NT2/D1 (cell line): ENCODE measurements at regions not wholly inside any gene's neighbourhood (a gene's known extent, or its start where the extent isn't known, plus 50 kb on each side); places are given as distances from the start of the nearest gene placed in this dataset.

Experiments
- DNase-seq: peaks from one replicate; pipeline ENCODE4 v3.0.0-alpha.2; 2011; ENCODE audit warnings: low read depth, low spot score
- H3K27me3 ChIP-seq: 2 replicates; pipeline ENCODE4 v1.6.0; 2011; ENCODE audit warnings: mild to moderate bottlenecking; ENCODE audit not compliant: insufficient read length, insufficient read depth
- H3K36me3 ChIP-seq: 2 replicates; pipeline ENCODE4 v1.6.1; 2011; ENCODE audit warnings: mild to moderate bottlenecking, low read length, mixed read lengths; ENCODE audit not compliant: insufficient read depth, insufficient read length
- H3K4me1 ChIP-seq: 2 replicates; pipeline ENCODE4 v1.5.1; 2011; ENCODE audit not compliant: insufficient read depth, insufficient read length
- H3K4me3 ChIP-seq: 2 replicates; pipeline ENCODE4 v1.5.1; 2011; ENCODE audit warnings: low read depth; ENCODE audit not compliant: insufficient read length
- H3K9ac ChIP-seq: 2 replicates; pipeline ENCODE4 v1.6.0; 2011; ENCODE audit warnings: low read depth; ENCODE audit not compliant: insufficient read length
- H3K9me3 ChIP-seq: 2 replicates; pipeline ENCODE4 v1.5.1; 2011; ENCODE audit warnings: mild to moderate bottlenecking, low read length; ENCODE audit not compliant: insufficient read depth
- SUZ12 ChIP-seq: IDR thresholded peaks from 2 replicates; pipeline ENCODE4 v1.6.1; 2011; ENCODE audit not compliant: insufficient read length, insufficient read depth; ENCODE audit errors: extremely low read depth
- YY1 ChIP-seq: IDR thresholded peaks from 2 replicates; pipeline ENCODE4 v1.6.1; 2011; ENCODE audit not compliant: insufficient read length, insufficient read depth
- ZNF274 ChIP-seq: IDR thresholded peaks from 2 replicates; pipeline ENCODE4 v1.6.1; 2011; ENCODE audit warnings: mild to moderate bottlenecking, low read depth, low read length

DNA sequence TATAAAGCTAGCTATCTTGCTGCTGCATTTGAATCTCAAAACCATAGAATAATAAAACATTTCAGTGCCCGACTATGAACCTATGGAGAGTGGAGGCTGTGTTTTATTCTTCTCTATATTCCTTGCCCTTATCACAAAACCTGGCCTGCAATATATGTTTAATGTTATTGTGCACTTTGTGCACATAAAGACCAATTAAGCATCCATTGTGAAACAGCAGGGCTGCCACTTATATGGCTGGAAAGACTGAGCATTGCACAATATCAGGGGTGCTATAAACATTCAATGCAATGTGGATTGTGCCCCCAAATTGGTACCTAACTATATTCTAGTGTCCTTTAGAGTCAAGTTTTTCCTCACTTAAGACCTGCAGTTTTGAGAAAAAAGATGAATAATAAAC lies 83.2 kb downstream of the RDH14 start:
- TF ChIP-seq SUZ12 (no peak), YY1 (no peak), ZNF274 (no peak)
- Histone ChIP-seq H3K36me3 (no peaks in the 10 kb centered on the region), H3K27me3 (no peaks in the 10 kb centered on the region), H3K4me1 (no peaks in the 10 kb centered on the region), H3K9ac (no peak overlapping the region), H3K4me3 (no peak overlapping the region), H3K9me3 (no peaks in the 10 kb centered on the region)
- DNase-seq = no peak

DNA sequence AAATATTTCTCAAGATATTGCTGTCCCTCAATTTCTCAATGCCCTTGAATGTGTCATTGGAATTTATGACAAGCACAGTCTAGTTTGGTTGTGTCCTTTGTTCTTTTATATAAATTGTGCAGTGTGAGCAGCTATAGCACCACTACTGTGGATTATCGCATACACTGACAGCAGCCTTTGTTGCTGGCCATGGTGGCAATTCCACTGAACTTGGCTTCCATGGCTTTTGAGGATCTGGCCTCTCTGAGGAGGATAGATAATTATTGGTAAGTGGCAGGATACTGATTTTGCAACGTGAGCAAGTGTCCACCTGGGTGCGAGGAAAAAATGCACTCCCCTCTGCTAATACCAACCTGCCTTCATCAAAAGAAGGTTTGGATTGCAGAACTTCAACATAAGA lies 84.0 kb downstream of the RDH14 start:
- no peaks in the 10 kb centered on the region for H3K27me3 ChIP-seq
- no peaks in the 10 kb centered on the region for H3K9me3 ChIP-seq
- H3K4me1 ChIP-seq = no peaks in the 10 kb centered on the region
- no peak for DNase-seq
- H3K9ac ChIP-seq = no peak overlapping the region
- no peak for TF ChIP-seq ZNF274
- no peak for TF ChIP-seq YY1
- TF ChIP-seq SUZ12 = no peak
- H3K4me3 ChIP-seq = no peak overlapping the region
- H3K36me3 ChIP-seq = no peaks in the 10 kb centered on the region

DNA sequence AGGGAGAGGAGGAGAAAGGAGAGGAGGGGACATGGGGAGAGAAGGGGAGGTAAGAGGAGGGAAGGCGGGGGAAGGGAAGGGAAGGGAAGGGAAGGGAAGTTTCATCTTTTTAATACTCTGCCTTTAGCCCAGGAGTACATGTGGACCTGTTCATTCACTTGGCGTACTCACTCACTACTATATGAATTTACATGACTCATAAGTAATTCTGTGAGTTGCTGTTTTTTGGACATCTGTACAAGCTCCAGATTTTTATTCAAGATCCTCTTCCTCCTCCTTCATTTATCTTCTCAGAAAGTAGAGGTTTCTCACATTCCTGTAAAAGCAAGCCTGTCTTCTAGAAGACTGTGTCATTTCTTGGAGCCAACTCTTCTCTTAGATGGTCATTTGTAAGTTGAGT lies 84.6 kb downstream of the RDH14 start:
- Histone ChIP-seq H3K36me3 (no peaks in the 10 kb centered on the region), H3K9ac (no peak overlapping the region), H3K27me3 (no peaks in the 10 kb centered on the region), H3K4me1 (no peaks in the 10 kb centered on the region), H3K4me3 (no peak overlapping the region), H3K9me3 (no peaks in the 10 kb centered on the region)
- TF ChIP-seq SUZ12 = no peak
- TF ChIP-seq ZNF274 = no peak
- TF ChIP-seq YY1 = no peak
- DNase-seq = no peak

DNA sequence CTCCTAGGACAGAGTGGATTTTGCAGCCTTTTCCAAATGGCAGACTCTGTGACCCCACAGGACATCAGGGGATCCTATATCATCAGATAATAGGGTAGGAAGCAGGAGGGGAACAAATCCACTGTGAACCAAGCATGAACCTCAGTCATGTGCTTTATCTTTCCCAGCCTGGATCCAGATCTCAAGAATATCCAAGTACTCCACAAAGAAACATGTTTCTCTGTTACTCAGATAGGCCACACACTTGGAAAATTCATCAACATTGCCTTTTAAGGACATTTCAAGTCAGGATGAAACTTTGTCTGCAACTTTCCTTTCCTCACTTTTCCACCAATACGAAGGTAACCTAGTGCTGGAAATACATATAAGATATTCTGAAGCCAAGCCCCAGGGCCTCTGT lies 85.8 kb downstream of the RDH14 start:
- no peak overlapping the region for H3K4me3 ChIP-seq
- no peaks in the 10 kb centered on the region for H3K27me3 ChIP-seq

DNA sequence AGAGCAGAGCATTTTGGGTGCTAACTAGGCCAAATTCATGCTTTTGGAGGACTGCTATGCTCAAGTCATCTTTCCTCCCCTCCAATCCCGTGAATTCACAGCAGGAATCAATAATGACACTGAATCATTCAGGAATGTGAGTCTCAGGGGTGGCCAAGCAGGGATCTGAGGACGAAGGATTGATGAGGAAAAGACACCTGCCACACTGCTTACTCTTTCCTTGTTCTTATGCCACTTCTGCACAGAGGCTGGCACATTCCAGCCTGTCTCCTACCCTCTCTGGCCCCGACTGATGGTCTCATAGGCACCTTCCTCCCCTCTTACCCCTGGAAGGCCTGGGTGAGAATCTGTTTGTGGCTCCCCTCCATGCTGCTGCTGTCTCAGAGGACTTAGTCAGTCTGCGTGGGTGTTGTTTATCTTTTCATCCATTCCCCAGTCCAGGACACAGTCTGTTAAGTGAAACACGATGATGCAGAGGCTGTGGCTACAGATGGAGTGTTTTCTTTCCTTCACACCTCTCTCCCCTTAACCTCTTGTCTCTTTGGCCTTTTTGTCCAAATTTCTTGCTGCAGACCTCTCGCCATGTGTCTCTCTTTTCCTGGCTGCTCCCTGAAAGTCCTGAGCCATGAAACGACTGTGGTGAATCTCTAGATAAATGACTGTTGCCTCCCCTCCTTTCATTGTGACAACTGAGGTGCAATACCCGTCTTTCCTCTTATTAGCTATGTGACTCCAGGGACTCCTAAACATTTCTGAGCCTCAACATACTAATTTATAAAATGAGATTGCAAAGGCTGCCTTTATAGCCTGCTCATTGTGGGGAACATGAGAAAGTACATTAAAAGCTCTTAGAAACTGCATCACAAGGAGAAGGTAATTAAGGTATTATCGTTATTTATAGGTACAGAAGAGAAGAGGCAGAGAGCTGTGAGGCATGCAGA lies 86.9 kb downstream of the RDH14 start:
- Histone ChIP-seq H3K9me3 (no peaks in the 10 kb centered on the region), H3K36me3 (no peaks in the 10 kb centered on the region), H3K9ac (no peak overlapping the region), H3K27me3 (no peaks in the 10 kb centered on the region), H3K4me1 (no peaks in the 10 kb centered on the region), H3K4me3 (no peak overlapping the region)
- TF ChIP-seq YY1 = no peak
- no peak for TF ChIP-seq SUZ12
- TF ChIP-seq ZNF274 = no peak
- DNase-seq = no peak

More for the DNA sequence above, 85.8 kb downstream of the RDH14 start:
- no peak for TF ChIP-seq ZNF274
- TF ChIP-seq YY1 = no peak
- TF ChIP-seq SUZ12 = no peak
- H3K9ac ChIP-seq = no peak overlapping the region
- no peaks in the 10 kb centered on the region for H3K4me1 ChIP-seq
- no peak for DNase-seq
- no peaks in the 10 kb centered on the region for H3K36me3 ChIP-seq
- no peaks in the 10 kb centered on the region for H3K9me3 ChIP-seq

DNA sequence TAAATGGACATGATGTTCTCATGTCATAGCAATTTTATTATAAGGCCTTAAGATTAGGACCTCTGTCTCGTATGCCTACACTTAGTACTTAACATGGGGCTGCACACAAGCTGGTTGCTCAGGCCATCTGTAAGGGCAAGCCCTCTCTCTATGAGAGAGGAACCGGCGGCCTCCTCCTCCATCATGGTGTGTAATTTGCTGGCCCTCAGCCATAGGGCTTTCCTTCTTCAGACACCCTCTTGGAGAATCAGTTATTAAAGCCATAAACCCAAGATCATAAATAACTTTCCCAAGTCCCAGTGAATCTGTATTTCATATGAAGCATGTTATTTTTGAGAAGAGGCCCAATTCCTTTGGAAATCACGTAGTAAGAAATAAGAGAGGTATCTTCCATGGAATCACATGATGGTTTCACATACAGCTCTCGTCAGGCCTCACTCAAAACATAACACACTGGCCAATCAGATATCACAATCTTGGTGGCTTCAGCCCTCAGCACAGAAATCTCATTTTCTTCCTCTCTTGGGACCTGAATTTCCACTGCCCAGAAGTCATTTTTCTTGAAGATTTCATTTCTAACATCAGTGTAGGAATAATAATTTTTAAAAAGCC lies 92.6 kb downstream of the RDH14 start:
- no peaks in the 10 kb centered on the region for H3K27me3 ChIP-seq
- no peaks in the 10 kb centered on the region for H3K4me1 ChIP-seq

DNA sequence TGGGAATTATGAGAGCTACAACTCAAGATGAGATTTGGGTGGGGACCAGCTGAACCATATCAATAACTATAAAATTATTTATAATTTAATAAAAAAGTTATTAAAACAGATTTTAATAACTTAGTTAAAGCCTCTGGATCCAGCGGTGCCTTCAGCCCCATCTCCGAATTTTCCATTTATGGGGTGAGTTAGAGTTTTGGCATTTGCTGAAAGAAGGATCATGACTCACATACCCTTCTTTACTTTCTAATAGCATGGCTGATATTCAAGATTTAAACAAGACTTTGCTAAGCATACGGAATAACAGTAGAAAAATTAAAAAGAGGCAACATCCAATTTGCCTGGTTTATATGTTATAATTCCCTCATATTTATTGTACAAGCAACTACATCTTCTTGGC lies 94.5 kb downstream of the RDH14 start:
- no peak overlapping the region for H3K9ac ChIP-seq
- H3K27me3 ChIP-seq = no peaks in the 10 kb centered on the region
- TF ChIP-seq ZNF274 (no peak), SUZ12 (no peak), YY1 (no peak)
- no peak overlapping the region for H3K4me3 ChIP-seq
- no peak for DNase-seq
- no peaks in the 10 kb centered on the region for H3K9me3 ChIP-seq
- H3K4me1 ChIP-seq = no peaks in the 10 kb centered on the region
- no peaks in the 10 kb centered on the region for H3K36me3 ChIP-seq

More for the DNA sequence above, 92.6 kb downstream of the RDH14 start:
- TF ChIP-seq ZNF274 = no peak
- no peak for TF ChIP-seq SUZ12
- no peak for TF ChIP-seq YY1
- Histone ChIP-seq H3K9ac (no peak overlapping the region), H3K4me3 (no peak overlapping the region), H3K9me3 (no peaks in the 10 kb centered on the region), H3K36me3 (no peaks in the 10 kb centered on the region)
- DNase-seq = no peak
